ENCODE measurements at regions not wholly inside any gene's neighbourhood (a gene's known extent, or its start where the extent isn't known, plus 50 kb on each side); places are given as distances from the start of the nearest gene placed in this dataset.

DNA sequence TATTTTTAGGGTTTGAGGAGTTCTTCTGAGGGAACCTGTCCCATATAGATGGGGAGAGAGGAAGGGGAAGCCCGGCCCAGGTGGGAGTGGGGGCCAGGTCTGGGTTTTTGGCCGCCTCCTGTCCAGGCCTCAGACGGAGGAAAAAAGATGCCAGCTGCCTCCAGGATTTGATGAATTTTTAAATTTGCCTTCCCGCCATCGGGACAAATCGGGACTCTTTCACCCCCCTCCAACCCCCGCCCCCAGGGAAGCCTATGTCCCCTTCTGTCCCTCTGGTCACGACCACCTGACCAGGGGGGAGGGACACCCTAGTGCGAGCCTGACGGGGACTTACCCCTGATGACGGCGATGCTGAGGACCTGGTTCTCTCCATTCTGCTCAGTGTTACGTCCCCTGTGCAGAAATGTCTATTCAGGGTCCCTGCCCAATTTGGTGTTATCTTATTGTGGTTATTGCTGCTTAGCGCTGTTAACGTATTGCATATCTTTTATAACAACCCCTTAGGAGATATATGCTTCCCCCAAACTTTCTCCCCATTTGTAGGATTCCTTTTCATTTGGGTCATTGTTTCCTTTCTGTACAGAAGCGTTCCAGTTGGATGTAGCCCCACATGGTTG is 115.9 kb upstream of the GRK3 start (continued):
- TF ChIP-seq CREB5 (CRISPR knock-in tag; IDR thresholded peaks at IDR 0.05; ENCODE audit: low read depth) (no peak), POU6F1 (CRISPR knock-in tag; IDR thresholded peaks at IDR 0.05; ENCODE audit: borderline replicate concordance, low read depth) (no peak), TOX (CRISPR knock-in tag; IDR thresholded peaks at IDR 0.05; ENCODE audit: borderline replicate concordance) (no peak), TCF4 (CRISPR knock-in tag; IDR thresholded peaks at IDR 0.05; ENCODE audit: borderline replicate concordance) (no peak), ARNTL (CRISPR knock-in tag; IDR thresholded peaks at IDR 0.05; ENCODE audit: borderline replicate concordance, low read depth) (no peak)
- TF ChIP-seq, protein P1, sequence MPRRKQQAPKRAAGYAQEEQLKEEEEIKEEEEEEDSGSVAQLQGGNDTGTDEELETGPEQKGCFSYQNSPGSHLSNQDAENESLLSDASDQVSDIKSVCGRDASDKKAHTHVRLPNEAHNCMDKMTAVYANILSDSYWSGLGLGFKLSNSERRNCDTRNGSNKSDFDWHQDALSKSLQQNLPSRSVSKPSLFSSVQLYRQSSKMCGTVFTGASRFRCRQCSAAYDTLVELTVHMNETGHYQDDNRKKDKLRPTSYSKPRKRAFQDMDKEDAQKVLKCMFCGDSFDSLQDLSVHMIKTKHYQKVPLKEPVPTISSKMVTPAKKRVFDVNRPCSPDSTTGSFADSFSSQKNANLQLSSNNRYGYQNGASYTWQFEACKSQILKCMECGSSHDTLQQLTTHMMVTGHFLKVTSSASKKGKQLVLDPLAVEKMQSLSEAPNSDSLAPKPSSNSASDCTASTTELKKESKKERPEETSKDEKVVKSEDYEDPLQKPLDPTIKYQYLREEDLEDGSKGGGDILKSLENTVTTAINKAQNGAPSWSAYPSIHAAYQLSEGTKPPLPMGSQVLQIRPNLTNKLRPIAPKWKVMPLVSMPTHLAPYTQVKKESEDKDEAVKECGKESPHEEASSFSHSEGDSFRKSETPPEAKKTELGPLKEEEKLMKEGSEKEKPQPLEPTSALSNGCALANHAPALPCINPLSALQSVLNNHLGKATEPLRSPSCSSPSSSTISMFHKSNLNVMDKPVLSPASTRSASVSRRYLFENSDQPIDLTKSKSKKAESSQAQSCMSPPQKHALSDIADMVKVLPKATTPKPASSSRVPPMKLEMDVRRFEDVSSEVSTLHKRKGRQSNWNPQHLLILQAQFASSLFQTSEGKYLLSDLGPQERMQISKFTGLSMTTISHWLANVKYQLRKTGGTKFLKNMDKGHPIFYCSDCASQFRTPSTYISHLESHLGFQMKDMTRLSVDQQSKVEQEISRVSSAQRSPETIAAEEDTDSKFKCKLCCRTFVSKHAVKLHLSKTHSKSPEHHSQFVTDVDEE (CRISPR knock-in tag; IDR thresholded peaks at IDR 0.05) = no peak

DNA sequence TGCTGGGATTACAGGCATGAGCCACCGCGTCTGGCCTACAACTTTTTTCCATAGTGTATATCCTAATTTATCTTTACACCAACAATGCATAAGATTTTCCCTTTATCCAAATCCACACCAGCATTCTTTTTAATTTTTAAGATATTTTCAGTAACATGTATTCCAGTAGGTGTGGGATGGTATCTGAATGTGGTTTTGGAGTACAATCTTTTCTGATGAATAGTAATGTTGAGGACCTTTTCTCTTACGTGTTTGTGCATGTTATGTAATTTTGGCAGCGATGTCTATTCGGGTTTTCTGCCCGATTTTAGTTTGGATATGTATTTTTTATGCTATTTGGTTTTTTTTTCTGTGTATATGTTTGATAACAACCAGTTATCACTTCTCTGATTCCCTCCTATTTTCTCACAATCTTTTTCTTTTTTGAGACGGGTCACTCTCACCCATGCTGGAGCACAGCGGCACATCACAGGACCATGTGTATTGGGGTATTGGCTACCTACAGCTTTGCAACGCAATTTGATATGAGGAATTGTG is 114.6 kb upstream of the GRK3 start:
- TF ChIP-seq GLIS3 (CRISPR knock-in tag; IDR thresholded peaks at IDR 0.05) (no peak), PPARA (CRISPR knock-in tag; IDR thresholded peaks at IDR 0.05; ENCODE audit: borderline replicate concordance) (no peak)
- ATAC-seq = no peak

- ATAC-seq = no peak
- no peak for TF ChIP-seq ESRRG (CRISPR knock-in tag; IDR thresholded peaks at IDR 0.05)
- no peak for TF ChIP-seq ZNF565 (CRISPR knock-in tag; conservative IDR thresholded peaks at IDR 0.05; ENCODE audit: low read depth)
- no peak for TF ChIP-seq CREB5 (CRISPR knock-in tag; IDR thresholded peaks at IDR 0.05; ENCODE audit: low read depth)
- no peak for TF ChIP-seq ZFP3 (CRISPR knock-in tag; IDR thresholded peaks at IDR 0.05)
- TF ChIP-seq ZNF8 (CRISPR knock-in tag; IDR thresholded peaks at IDR 0.05) = no peak
- TF ChIP-seq TCF4 (CRISPR knock-in tag; IDR thresholded peaks at IDR 0.05; ENCODE audit: borderline replicate concordance) = no peak
- no peak for TF ChIP-seq SNAI2 (CRISPR knock-in tag; IDR thresholded peaks at IDR 0.05)
- no peak for TF ChIP-seq ARNTL (CRISPR knock-in tag; IDR thresholded peaks at IDR 0.05; ENCODE audit: borderline replicate concordance, low read depth)
- no peak for TF ChIP-seq TOX (CRISPR knock-in tag; IDR thresholded peaks at IDR 0.05; ENCODE audit: borderline replicate concordance)
- TF ChIP-seq ZFP30 (CRISPR knock-in tag; IDR thresholded peaks at IDR 0.05) = no peak
- TF ChIP-seq RARB (CRISPR knock-in tag; IDR thresholded peaks at IDR 0.05) = no peak
- TF ChIP-seq, protein P1 (CRISPR knock-in tag; IDR thresholded peaks at IDR 0.05) = no peak
- TF ChIP-seq PPARA (CRISPR knock-in tag; IDR thresholded peaks at IDR 0.05; ENCODE audit: borderline replicate concordance) = no peak
- no peak for TF ChIP-seq OSR1 (CRISPR knock-in tag; IDR thresholded peaks at IDR 0.05)
- TF ChIP-seq, protein P2, sequence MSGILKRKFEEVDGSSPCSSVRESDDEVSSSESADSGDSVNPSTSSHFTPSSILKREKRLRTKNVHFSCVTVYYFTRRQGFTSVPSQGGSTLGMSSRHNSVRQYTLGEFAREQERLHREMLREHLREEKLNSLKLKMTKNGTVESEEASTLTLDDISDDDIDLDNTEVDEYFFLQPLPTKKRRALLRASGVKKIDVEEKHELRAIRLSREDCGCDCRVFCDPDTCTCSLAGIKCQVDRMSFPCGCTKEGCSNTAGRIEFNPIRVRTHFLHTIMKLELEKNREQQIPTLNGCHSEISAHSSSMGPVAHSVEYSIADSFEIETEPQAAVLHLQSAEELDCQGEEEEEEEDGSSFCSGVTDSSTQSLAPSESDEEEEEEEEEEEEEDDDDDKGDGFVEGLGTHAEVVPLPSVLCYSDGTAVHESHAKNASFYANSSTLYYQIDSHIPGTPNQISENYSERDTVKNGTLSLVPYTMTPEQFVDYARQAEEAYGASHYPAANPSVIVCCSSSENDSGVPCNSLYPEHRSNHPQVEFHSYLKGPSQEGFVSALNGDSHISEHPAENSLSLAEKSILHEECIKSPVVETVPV (CRISPR knock-in tag; IDR thresholded peaks at IDR 0.05) = no peak
- TF ChIP-seq CSDC2 (CRISPR knock-in tag; IDR thresholded peaks at IDR 0.05) = no peak
- no peak for TF ChIP-seq ISL1 (CRISPR knock-in tag; IDR thresholded peaks at IDR 0.05)
- TF ChIP-seq ZC3H10 (CRISPR knock-in tag; IDR thresholded peaks at IDR 0.05) = no peak
Observed at GRCh38 chr22:25451480-25452114, 112.9 kb upstream of the GRK3 start.
